Spinal cord (tissue), 9 donors: ENCODE measurements at regions not wholly inside any gene's neighbourhood (a gene's known extent, or its start where the extent isn't known, plus 50 kb on each side); places are given as distances from the start of the nearest gene placed in this dataset.

Experiments used
- DNase-seq, 6 donors: peaks; one replicate each; pipeline versions ENCODE4 v3.0.0 to v3.0.0-alpha.2; 2013 to 2015; ENCODE audit warnings: low spot score in 6 of 6, low read depth in 4 of 6
- H3K27ac ChIP-seq: one replicate; pipeline ENCODE4 v1.5.1; 2013; ENCODE audit warnings: low read depth, low read length, control low read depth
- H3K27me3 ChIP-seq: one replicate; pipeline ENCODE4 v1.6.1; 2013; ENCODE audit warnings: low read length; ENCODE audit not compliant: control insufficient read depth, insufficient read depth
- H3K36me3 ChIP-seq: one replicate; pipeline ENCODE4 v1.6.1; 2013; ENCODE audit warnings: low read length; ENCODE audit not compliant: control insufficient read depth, insufficient read depth
- H3K4me1 ChIP-seq: one replicate; pipeline ENCODE4 v1.6.1; 2013; ENCODE audit warnings: low read length; ENCODE audit not compliant: control insufficient read depth, insufficient read depth
- H3K4me3 ChIP-seq: one replicate; pipeline ENCODE4 v1.5.1; 2013; ENCODE audit warnings: low read depth, low read length, control low read depth
- H3K9me3 ChIP-seq: one replicate; pipeline ENCODE4 v1.6.1; 2013; ENCODE audit warnings: low read length; ENCODE audit not compliant: control insufficient read depth, insufficient read depth
- WGBS: methylation state at CpG from one replicate; pipeline ENCODE4 v1.1.5; 2013; ENCODE audit warnings: missing lambda C conversion rate; ENCODE audit not compliant: insufficient coverage; 5-methylcytosine and 5-hydroxymethylcytosine counted together
- donor health status: healthy.

- Histone ChIP-seq H3K27me3 (no peaks in the 10 kb centered on the region), H3K4me1 (peaks cover 2% of the 10 kb centered on the region), H3K4me3 (no peak overlapping the region), H3K27ac (no peak overlapping the region), H3K36me3 (no peaks in the 10 kb centered on the region), H3K9me3 (no peaks in the 10 kb centered on the region)
- DNase-seq = no peak
- WGBS = 83% methylated on average over 1 of the region's 1 CpG
Observed at GRCh38 chr4:18394656-18395055, 373.1 kb upstream of the LCORL start.

- no peak overlapping the region for H3K27ac ChIP-seq
- WGBS = 50% methylated on average over 1 of the region's 1 CpG
- DNase-seq = no peak
Observed at GRCh38 chr4:18391354-18391728, 369.8 kb upstream of the LCORL start.

GRCh38 chr4:18390655-18391353, 369.2 kb upstream of the LCORL start:
- DNase-seq = no peak
- Histone ChIP-seq H3K9me3 (no peaks in the 10 kb centered on the region), H3K4me3 (no peak overlapping the region), H3K4me1 (no peaks in the 10 kb centered on the region), H3K27me3 (no peaks in the 10 kb centered on the region), H3K36me3 (no peaks in the 10 kb centered on the region), H3K27ac (no peak overlapping the region)
- 70% methylated on average over 2 of the region's 4 CpGs for WGBS

More at GRCh38 chr4:18391354-18391728, 369.8 kb upstream of the LCORL start:
- no peaks in the 10 kb centered on the region for H3K4me1 ChIP-seq
- no peak overlapping the region for H3K4me3 ChIP-seq
- no peaks in the 10 kb centered on the region for H3K9me3 ChIP-seq
- no peaks in the 10 kb centered on the region for H3K27me3 ChIP-seq
- no peaks in the 10 kb centered on the region for H3K36me3 ChIP-seq

GRCh38 chr4:18389115-18389514, 367.6 kb upstream of the LCORL start:
- no peak overlapping the region for H3K4me3 ChIP-seq
- no peaks in the 10 kb centered on the region for H3K4me1 ChIP-seq
- no CpG with 5 or more reads among the region's 2 CpGs for WGBS
- DNase-seq = peak in 2 of 6 donors; percentile 7 to 19
- no peaks in the 10 kb centered on the region for H3K9me3 ChIP-seq
- H3K27me3 ChIP-seq = no peaks in the 10 kb centered on the region
- no peak overlapping the region for H3K27ac ChIP-seq
- no peaks in the 10 kb centered on the region for H3K36me3 ChIP-seq

GRCh38 chr4:18388039-18388438, 366.5 kb upstream of the LCORL start:
- DNase-seq = peak in 2 of 6 donors; percentile 41 to 77
- H3K27ac ChIP-seq = no peak overlapping the region
- WGBS = no CpG with 5 or more reads among the region's 3 CpGs
- H3K36me3 ChIP-seq = no peaks in the 10 kb centered on the region
- no peaks in the 10 kb centered on the region for H3K4me1 ChIP-seq
- no peaks in the 10 kb centered on the region for H3K27me3 ChIP-seq
- H3K9me3 ChIP-seq = no peaks in the 10 kb centered on the region
- no peak overlapping the region for H3K4me3 ChIP-seq

GRCh38 chr4:18381186-18381585, 359.6 kb upstream of the LCORL start:
- no peak overlapping the region for H3K27ac ChIP-seq
- no peaks in the 10 kb centered on the region for H3K4me1 ChIP-seq
- H3K4me3 ChIP-seq = no peak overlapping the region
- no peaks in the 10 kb centered on the region for H3K36me3 ChIP-seq
- H3K9me3 ChIP-seq = no peaks in the 10 kb centered on the region
- DNase-seq = peak in 1 of 6 donors; percentile 51
- H3K27me3 ChIP-seq = no peaks in the 10 kb centered on the region
- no CpG with 5 or more reads among the region's 1 CpG for WGBS

- Histone ChIP-seq H3K9me3 (no peaks in the 10 kb centered on the region), H3K4me1 (no peaks in the 10 kb centered on the region), H3K27me3 (no peaks in the 10 kb centered on the region), H3K27ac (no peak overlapping the region), H3K36me3 (no peaks in the 10 kb centered on the region), H3K4me3 (no peak overlapping the region)
- no peak for DNase-seq
- WGBS = no CpG with 5 or more reads among the region's 15 CpGs
Observed at GRCh38 chr4:18369561-18369960, 348.0 kb upstream of the LCORL start.

- Histone ChIP-seq H3K9me3 (no peaks in the 10 kb centered on the region), H3K4me3 (no peak overlapping the region), H3K4me1 (no peaks in the 10 kb centered on the region), H3K27ac (no peak overlapping the region), H3K36me3 (no peaks in the 10 kb centered on the region), H3K27me3 (no peaks in the 10 kb centered on the region)
- WGBS = 67% methylated on average over 1 of the region's 2 CpGs
- peak in 2 of 6 donors; percentile 26 to 78 for DNase-seq
Observed at GRCh38 chr4:18366892-18367291, 345.3 kb upstream of the LCORL start.

GRCh38 chr4:18366136-18366535, 344.6 kb upstream of the LCORL start:
- no peak overlapping the region for H3K4me3 ChIP-seq
- no peak overlapping the region for H3K27ac ChIP-seq
- H3K27me3 ChIP-seq = no peaks in the 10 kb centered on the region
- no peaks in the 10 kb centered on the region for H3K9me3 ChIP-seq
- no peaks in the 10 kb centered on the region for H3K36me3 ChIP-seq
- H3K4me1 ChIP-seq = no peaks in the 10 kb centered on the region
- DNase-seq = no peak
- 87% methylated on average over 3 of the region's 3 CpGs for WGBS

- no peaks in the 10 kb centered on the region for H3K4me1 ChIP-seq
- no peak overlapping the region for H3K4me3 ChIP-seq
- no peaks in the 10 kb centered on the region for H3K36me3 ChIP-seq
- no peaks in the 10 kb centered on the region for H3K27me3 ChIP-seq
- no peak overlapping the region for H3K27ac ChIP-seq
- no peak for DNase-seq
- no peaks in the 10 kb centered on the region for H3K9me3 ChIP-seq
- WGBS = no CpG with 5 or more reads among the region's 7 CpGs
Observed at GRCh38 chr4:18343581-18343980, 322.0 kb upstream of the LCORL start.
